GM23338 (cell line): ENCODE measurements at regions not wholly inside any gene's neighbourhood (a gene's known extent, or its start where the extent isn't known, plus 50 kb on each side); places are given as distances from the start of the nearest gene placed in this dataset.
A peak's percentile ranks its signal among the peaks of the same experiment; 100 is the strongest.

Source experiments
- ATAC-seq: fragments of 200-7000 bp; cut with Tn5 transposase; 3 replicates; pipeline ENCODE4 v1.9.1; 2020
- DNase-seq: peaks from one replicate; pipeline ENCODE4 v3.0.0-alpha.2; 2015; ENCODE audit warnings: low spot score
- H2AFZ ChIP-seq: fragments of 200-600 bp; sonication (generic); 2 replicates; pipeline ENCODE4 v1.8.0; 2016; ENCODE audit warnings: antibody characterized with exemption, mild to moderate bottlenecking, moderate library complexity
- H3F3A ChIP-seq: fragments of 200-600 bp; sonication (generic); replicated peaks from 2 replicates; pipeline ENCODE4 v1.8.0; 2017; ENCODE audit warnings: antibody characterized with exemption, mixed run types, low read depth
- H3K27ac ChIP-seq: fragments of 200-600 bp; sonication (generic); 2 replicates; pipeline ENCODE4 v1.6.1; 2016; ENCODE audit warnings: low read depth
- H3K27me3 ChIP-seq: fragments of 200-600 bp; sonication (generic); 2 replicates; pipeline ENCODE4 v1.8.0; 2016; ENCODE audit warnings: mild to moderate bottlenecking, mixed run types, moderate library complexity; ENCODE audit not compliant: insufficient read depth
- H3K36me3 ChIP-seq: fragments of 200-600 bp; sonication (generic); 2 replicates; pipeline ENCODE4 v1.8.0; 2016; ENCODE audit warnings: mild to moderate bottlenecking; ENCODE audit not compliant: insufficient read depth
- H3K4me1 ChIP-seq: fragments of 200-600 bp; sonication (generic); 2 replicates; pipeline ENCODE4 v1.8.0; 2016; ENCODE audit warnings: mild to moderate bottlenecking, moderate library complexity; ENCODE audit not compliant: insufficient read depth
- H3K4me2 ChIP-seq: fragments of 200-600 bp; sonication (generic); 2 replicates; pipeline ENCODE4 v1.7.1; 2017; ENCODE audit warnings: mixed run types
- H3K4me3 ChIP-seq: fragments of 200-600 bp; sonication (generic); 2 replicates; pipeline ENCODE4 v1.6.1; 2016; ENCODE audit warnings: mixed run types
- H3K79me2 ChIP-seq: fragments of 200-600 bp; sonication (generic); replicated peaks from 2 replicates; pipeline ENCODE4 v1.8.0; 2017; ENCODE audit warnings: mild to moderate bottlenecking; ENCODE audit not compliant: insufficient read depth
- H3K9me2 ChIP-seq: fragments of 200-600 bp; sonication (generic); 2 replicates; pipeline ENCODE4 v1.8.0; 2017; ENCODE audit not compliant: insufficient read depth
- H4K20me1 ChIP-seq: fragments of 200-600 bp; sonication (generic); replicated peaks from 2 replicates; pipeline ENCODE4 v1.8.0; 2017; ENCODE audit warnings: mild to moderate bottlenecking; ENCODE audit not compliant: insufficient read depth
- H3K27ac Mint-ChIP-seq: 2 replicates; pipeline ENCODE4 v1.8.0; 2020; ENCODE audit warnings: inconsistent platforms, mild to moderate bottlenecking, moderate library complexity, mixed read lengths
- H3K27me3 Mint-ChIP-seq: 3 replicates; pipeline ENCODE4 v1.8.0; 2022; ENCODE audit warnings: low read depth, mild to moderate bottlenecking, moderate library complexity, mixed read lengths, inconsistent platforms; ENCODE audit not compliant: insufficient read depth, poor library complexity
- H3K36me3 Mint-ChIP-seq: 3 replicates; pipeline ENCODE4 v1.8.0; 2021; ENCODE audit warnings: low read depth, mild to moderate bottlenecking, inconsistent platforms, moderate library complexity, mixed read lengths
- H3K4me1 Mint-ChIP-seq: 3 replicates; pipeline ENCODE4 v1.8.0; 2020; ENCODE audit warnings: mild to moderate bottlenecking, inconsistent platforms, mixed read lengths
- H3K4me3 Mint-ChIP-seq: 3 replicates; pipeline ENCODE4 v1.8.0; 2021; ENCODE audit warnings: moderate library complexity, mild to moderate bottlenecking, inconsistent platforms, mixed read lengths
- H3K9me3 Mint-ChIP-seq: 3 replicates; pipeline ENCODE4 v1.8.0; 2020; ENCODE audit warnings: moderate library complexity, mild to moderate bottlenecking, inconsistent platforms, mixed read lengths
- CREB1 ChIP-seq: fragments of 250-450 bp; sonication (Bioruptor Pico); IDR thresholded peaks from 2 replicates; pipeline ENCODE4 v1.5.0; 2020; ENCODE audit warnings: low read depth, mild to moderate bottlenecking, moderate library complexity
- CTCF ChIP-seq, 2 experiments: fragments of 200-600 bp in 1 of 2; sonication (generic) in 1 of 2; conservative IDR thresholded peaks; 2 replicates each; pipeline versions ENCODE4 v1.5.1 to v1.6.1; 2016 to 2017; ENCODE audit warnings: antibody characterized with exemption in 2 of 2, low read depth in 2 of 2, mild to moderate bottlenecking in 2 of 2, moderate library complexity in 1 of 2
- EZH2 ChIP-seq: fragments of 200-600 bp; sonication (generic); IDR thresholded peaks from one replicate; pipeline ENCODE4 v1.8.0; 2017; ENCODE audit warnings: antibody characterized with exemption, mild to moderate bottlenecking, low read depth; ENCODE audit not compliant: unreplicated experiment
- JUNB ChIP-seq: IDR thresholded peaks from one replicate; pipeline ENCODE4 v1.6.1; 2016; ENCODE audit warnings: antibody characterized with exemption; ENCODE audit not compliant: unreplicated experiment
- NANOG ChIP-seq: IDR thresholded peaks from 2 replicates; pipeline ENCODE4 v1.6.1; 2016; ENCODE audit warnings: antibody characterized with exemption, borderline replicate concordance
- POLR2AphosphoS5 ChIP-seq: IDR thresholded peaks from 2 replicates; pipeline ENCODE4 v1.6.1; 2016; ENCODE audit warnings: antibody characterized with exemption, low read depth
- REST ChIP-seq: IDR thresholded peaks from one replicate; pipeline ENCODE4 v1.6.1; 2018; ENCODE audit warnings: antibody characterized with exemption; ENCODE audit not compliant: unreplicated experiment
- STAT1 ChIP-seq: IDR thresholded peaks from one replicate; pipeline ENCODE4 v1.6.1; 2016; ENCODE audit warnings: antibody characterized with exemption; ENCODE audit not compliant: unreplicated experiment
- ZNF114 ChIP-seq: fragments of 250-450 bp; sonication (Bioruptor Pico); IDR thresholded peaks from 2 replicates; pipeline ENCODE4 v1.5.0; 2020; ENCODE audit warnings: mild to moderate bottlenecking, moderate library complexity
- ZNF331 ChIP-seq: fragments of 250-450 bp; sonication (Bioruptor Pico); IDR thresholded peaks from 2 replicates; pipeline ENCODE4 v1.5.0; 2020; ENCODE audit warnings: low read depth, mild to moderate bottlenecking, moderate library complexity

GRCh38 chr2:74077636-74078035 lies 70.1 kb downstream of the BOLA3 start:
- no peaks in the 10 kb centered on the region for H3K9me2 ChIP-seq
- H3K4me3 ChIP-seq = no peak overlapping the region
- H3K4me1 ChIP-seq = no peaks in the 10 kb centered on the region
- H3K27ac ChIP-seq = no peak overlapping the region
- 0 out of 2 replicates have a peak, but pooled peaks cover 4% of the 10 kb centered on the region for H3F3A ChIP-seq
- H3K36me3 Mint-ChIP-seq = peaks cover 22% of the 10 kb centered on the region; the same call in 2 of the 3 replicates
- 0 out of 2 replicates have a peak, but pooled peaks cover 3% of the 10 kb centered on the region for H3K79me2 ChIP-seq
- ATAC-seq = peak; percentile 74
- 0 out of 2 replicates have a peak, but pooled peaks cover 3% of the 10 kb centered on the region for H3K36me3 ChIP-seq
- H2AFZ ChIP-seq = no peak overlapping the region
- no peak overlapping the region for H3K27ac Mint-ChIP-seq
- H4K20me1 ChIP-seq = peaks cover 32% of the 10 kb centered on the region
- H3K27me3 Mint-ChIP-seq = peaks cover 7% of the 10 kb centered on the region
- no peaks in the 10 kb centered on the region; the same call in 2 of the 3 replicates for H3K9me3 Mint-ChIP-seq
- no peak for TF ChIP-seq CTCF (conservative IDR thresholded peaks at IDR 0.05; ENCODE audit: low read depth in 2 of 2)
- no peak for TF ChIP-seq POLR2AphosphoS5
- no peak for TF ChIP-seq ZNF331 (CRISPR knock-in tag)
- no peak for TF ChIP-seq EZH2
- no peak for TF ChIP-seq NANOG
- TF ChIP-seq ZNF114 (CRISPR knock-in tag) = no peak
- no peak for TF ChIP-seq STAT1
- no peak for TF ChIP-seq JUNB
- no peak for TF ChIP-seq REST
- no peak for TF ChIP-seq CREB1 (CRISPR knock-in tag)
- no peak for DNase-seq
- H3K4me1 Mint-ChIP-seq = no peaks in the 10 kb centered on the region
- H3K4me3 Mint-ChIP-seq = no peak overlapping the region
- H3K27me3 ChIP-seq = no peaks in the 10 kb centered on the region
- no peak overlapping the region for H3K4me2 ChIP-seq

- 0 out of 2 replicates have a peak, but pooled peaks cover 1% of the 10 kb centered on the region for H3F3A ChIP-seq
- no peak for DNase-seq
- no peak overlapping the region for H3K4me3 ChIP-seq
- no peaks in the 10 kb centered on the region for H3K4me1 ChIP-seq
- no peak for ATAC-seq
- H3K4me2 ChIP-seq = no peak overlapping the region
- H3K27ac ChIP-seq = no peak overlapping the region
- H3K79me2 ChIP-seq = 0 out of 2 replicates have a peak, but pooled peaks cover 2% of the 10 kb centered on the region
- TF ChIP-seq CTCF (conservative IDR thresholded peaks at IDR 0.05; ENCODE audit: low read depth in 2 of 2) (no peak), REST (no peak), JUNB (no peak), ZNF114 (CRISPR knock-in tag) (no peak)
- peaks cover 24% of the 10 kb centered on the region; the same call in 2 of the 3 replicates for H3K36me3 Mint-ChIP-seq
- peaks cover 25% of the 10 kb centered on the region for H4K20me1 ChIP-seq
- H3K4me1 Mint-ChIP-seq = no peaks in the 10 kb centered on the region
- 0 out of 2 replicates have a peak, but pooled peaks cover 3% of the 10 kb centered on the region for H3K36me3 ChIP-seq
- H3K27me3 ChIP-seq = no peaks in the 10 kb centered on the region
- H2AFZ ChIP-seq = no peak overlapping the region
- H3K9me3 Mint-ChIP-seq = no peaks in the 10 kb centered on the region; the same call in 2 of the 3 replicates
- no peak overlapping the region for H3K27ac Mint-ChIP-seq
- no peaks in the 10 kb centered on the region for H3K9me2 ChIP-seq
- no peak overlapping the region for H3K4me3 Mint-ChIP-seq
- peaks cover 7% of the 10 kb centered on the region for H3K27me3 Mint-ChIP-seq
Measured at GRCh38 chr2:74078466-74078865, 69.2 kb downstream of the BOLA3 start.
